HG02571 (cell line): ENCODE measurements at regions not wholly inside any gene's neighbourhood (a gene's known extent, or its start where the extent isn't known, plus 50 kb on each side); places are given as distances from the start of the nearest gene placed in this dataset.
"Not testable (repeated sequence)": the region's sequence is repeated elsewhere in the genome, so short reads cannot be mapped to it uniquely, and the experiment has no call there.

ENCODE experiments used
- ATAC-seq: cut with Tn5 transposase; IDR thresholded peaks from one replicate; pipeline ENCODE4 v1.9.1; 2021; ENCODE audit warnings: mild to moderate bottlenecking, moderate library complexity; ENCODE audit not compliant: unreplicated experiment

- no peak for ATAC-seq
Observed at GRCh38 chr15:77865106-77865610, 212.4 kb downstream of the TBC1D2B start.

DNA sequence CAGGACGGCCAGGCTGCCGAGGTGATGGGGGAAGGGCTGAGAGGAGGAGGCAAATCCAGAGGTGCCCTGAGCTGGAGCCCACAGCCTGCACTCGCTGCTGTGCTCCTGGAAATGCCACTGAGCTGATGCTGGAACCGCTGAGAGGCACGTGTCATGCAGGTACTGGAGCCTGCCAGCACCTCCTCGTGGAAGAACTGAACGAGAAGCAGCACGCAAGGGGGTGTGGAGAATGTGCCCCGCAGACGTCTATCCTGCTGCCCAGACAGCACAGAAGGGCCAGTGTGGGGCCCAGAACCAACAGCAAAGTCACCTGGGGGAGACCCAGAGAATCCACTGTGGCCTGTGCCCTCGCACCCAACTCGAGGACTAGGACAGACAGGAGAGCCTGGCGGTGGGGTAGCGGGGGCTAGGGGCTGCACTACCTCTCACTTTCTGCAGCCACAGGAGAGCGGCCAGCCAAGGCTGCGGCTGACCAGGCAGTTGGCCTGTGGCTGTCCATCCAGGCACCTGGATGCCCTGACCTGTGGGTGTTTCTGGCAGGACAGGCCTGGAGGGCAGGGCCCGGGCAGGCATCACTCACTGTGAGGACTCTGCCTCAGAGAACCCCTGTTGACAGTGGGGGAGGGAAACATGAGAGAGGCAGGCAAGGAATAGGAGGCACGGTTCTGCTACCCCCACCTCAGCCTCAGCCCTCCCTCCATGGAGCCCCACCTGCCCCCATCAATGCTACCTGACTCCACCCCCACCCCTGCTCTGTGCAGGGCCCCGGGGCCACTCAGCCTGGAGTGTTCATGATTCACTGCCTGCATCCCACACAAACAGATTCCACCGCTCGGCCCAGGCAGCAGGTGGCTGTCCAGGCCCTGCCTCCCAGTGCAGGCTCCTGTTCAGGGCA, 213.1 kb downstream of the TBC1D2B start:
- no peak for ATAC-seq

DNA sequence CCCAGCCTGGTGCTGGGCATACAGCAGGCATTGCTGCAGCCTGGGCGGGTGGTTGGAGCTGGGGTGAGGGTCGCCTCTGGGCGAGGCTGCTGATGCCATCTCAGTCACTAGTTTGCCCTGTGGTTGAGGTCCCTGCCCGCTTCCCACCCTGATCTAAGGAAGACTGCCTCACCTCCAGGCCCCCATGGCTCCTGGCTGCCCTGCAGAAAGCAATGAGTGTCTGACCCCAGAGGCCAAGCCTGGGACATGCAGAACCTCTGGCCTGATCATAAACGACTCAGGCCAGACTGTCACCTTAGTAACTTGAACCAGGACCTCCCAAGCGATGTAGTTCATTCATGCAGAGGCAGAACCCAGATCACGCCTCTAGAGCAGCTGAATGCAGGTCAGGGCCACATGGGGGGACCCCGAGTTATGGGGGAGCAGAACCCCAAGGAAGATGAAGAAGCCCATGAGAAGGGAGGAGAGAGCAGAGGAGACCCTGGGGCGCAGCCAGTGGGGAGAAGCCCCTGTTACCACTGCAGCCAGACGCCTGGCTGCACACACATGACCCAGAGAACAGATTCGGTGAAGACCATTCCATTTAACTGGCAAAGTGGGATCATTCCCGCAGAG, 213.9 kb downstream of the TBC1D2B start:
- ATAC-seq: no peak

DNA sequence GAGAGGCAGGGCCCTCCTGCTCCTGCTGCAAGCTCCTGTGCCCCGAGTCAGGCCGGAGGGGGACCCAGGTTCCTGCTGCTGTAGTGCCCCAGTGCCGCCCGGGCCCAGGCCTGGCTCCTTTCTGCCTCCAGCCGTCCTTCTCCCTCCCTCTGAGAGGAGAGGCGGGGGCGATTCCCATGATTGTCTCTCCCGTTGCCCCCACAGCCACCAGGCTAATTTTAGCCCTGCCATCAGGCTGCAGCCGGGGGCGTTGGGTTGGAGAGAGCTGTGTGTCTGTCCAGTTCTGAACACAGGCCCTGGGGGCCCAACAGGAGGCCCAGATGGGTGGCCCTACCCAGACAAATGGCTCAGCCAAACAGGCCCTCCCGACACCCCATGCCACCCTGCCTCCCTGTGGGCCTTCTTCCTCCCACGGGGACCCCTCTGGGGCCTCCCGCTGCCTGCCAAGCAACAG, 214.8 kb downstream of the TBC1D2B start:
- no peak for ATAC-seq

DNA sequence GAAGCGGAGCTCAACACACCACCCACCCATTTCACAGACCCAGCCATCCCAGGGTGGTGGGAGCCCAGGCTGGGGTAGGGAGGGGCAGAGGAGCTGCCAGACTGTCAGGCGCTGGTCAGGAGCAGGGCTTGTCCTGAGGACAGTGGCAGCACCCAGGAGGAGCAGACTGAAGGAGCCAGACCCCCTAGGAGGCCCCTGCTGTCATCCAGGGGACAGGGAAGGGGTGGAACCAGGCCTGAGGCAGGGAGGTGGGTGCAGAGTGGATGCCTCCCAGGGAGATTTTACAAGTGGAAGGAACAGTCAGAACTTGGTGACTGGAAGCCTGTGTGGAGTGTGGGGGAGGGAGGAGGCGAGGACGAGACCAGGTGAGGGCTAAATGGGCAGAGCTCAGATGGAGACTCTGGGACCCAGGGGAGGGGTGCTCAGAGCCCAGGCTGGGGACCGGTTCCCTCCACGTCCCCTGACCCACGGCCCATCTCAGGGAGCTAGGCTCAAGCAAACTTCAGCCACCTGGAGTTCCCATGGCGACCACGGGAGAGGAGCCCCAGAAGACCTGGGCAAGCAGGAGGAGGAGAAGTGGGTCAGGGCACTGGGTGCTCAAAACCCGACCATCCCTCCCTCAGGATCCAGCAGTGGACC, 215.4 kb downstream of the TBC1D2B start:
- not testable (repeated sequence) for ATAC-seq

- ATAC-seq: no peak
Observed at GRCh38 chr15:77860071-77860691, 217.3 kb downstream of the TBC1D2B start.

DNA sequence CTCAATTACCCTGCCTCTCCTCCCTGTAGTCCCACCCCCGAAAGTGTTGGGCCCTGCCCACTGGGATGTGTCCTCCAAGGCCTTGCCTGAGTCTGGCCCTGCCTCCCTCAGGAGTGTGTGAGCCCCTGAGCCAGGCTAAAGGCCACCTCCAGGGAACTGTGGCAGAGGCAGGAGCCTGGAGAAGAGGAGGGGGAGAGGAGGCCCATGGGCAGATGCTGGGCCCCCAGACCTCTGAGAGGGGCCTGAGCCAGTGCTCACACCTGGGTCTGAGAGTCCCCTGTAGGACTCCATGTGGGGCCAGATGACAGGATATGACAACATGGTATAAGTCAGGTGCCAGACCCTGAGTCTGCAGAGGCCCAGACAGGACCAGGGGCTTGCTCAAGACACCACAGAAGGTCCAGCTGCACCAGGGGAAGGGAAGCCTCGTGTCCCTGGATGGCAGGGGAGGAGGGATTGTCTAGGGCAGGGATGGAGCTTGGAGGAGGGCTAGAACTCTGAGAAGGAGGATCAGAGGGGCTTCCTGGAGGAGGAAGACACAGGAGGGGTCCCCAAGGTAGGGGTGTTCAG, 217.9 kb downstream of the TBC1D2B start:
- ATAC-seq: no peak

DNA sequence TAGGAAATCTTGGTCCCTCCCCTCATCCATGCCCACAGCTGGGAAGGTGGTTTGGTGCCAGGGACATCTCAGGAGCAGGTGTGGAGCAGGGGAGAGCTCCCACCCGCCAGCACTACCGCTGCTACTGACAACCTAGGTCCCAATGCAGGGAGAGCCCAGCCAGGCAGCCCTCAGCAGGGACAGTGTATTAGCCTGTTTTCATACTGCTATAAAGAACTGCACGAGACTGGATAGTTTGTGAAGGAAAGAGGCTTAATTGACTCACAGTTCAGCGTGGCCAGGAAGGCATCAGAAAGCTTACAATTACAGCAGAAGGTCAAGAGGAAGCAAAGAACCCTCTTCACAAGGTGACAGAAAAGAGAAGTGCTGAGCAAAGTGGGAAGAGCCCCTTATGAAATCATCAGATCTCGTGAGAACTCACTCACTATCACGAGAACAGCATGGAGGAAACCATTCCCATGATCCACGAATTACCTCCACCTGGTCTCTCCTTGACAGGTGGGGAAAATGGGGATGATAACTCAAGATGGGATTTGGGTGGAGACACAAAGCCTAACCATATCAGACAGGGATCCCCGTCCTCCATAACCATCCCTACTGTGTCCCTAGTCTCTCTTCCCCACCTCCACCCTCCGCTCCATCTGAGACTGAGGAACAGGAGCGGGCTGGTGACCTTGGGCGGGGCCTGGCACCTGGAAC, 218.6 kb downstream of the TBC1D2B start:
- ATAC-seq: no peak

DNA sequence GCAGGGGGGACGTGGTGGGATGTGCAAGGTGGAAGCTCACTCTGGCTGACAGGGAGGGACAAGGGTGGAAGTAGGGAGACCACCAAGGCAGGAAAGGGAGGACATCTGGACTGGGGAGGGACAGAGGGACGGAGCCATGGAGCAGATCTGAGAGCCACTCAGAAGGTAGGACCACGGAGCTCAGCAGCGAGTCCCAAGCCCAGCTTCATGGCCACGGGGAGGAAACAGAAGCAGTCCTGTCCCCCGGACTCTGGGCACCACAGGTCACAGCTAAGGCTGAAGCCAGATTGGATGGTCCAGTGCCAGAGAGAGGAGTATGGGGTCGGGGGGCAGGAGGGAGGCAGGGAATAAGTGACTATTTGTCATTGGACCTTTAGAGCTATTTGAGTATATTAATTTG, 220.1 kb downstream of the TBC1D2B start:
- ATAC-seq: no peak

DNA sequence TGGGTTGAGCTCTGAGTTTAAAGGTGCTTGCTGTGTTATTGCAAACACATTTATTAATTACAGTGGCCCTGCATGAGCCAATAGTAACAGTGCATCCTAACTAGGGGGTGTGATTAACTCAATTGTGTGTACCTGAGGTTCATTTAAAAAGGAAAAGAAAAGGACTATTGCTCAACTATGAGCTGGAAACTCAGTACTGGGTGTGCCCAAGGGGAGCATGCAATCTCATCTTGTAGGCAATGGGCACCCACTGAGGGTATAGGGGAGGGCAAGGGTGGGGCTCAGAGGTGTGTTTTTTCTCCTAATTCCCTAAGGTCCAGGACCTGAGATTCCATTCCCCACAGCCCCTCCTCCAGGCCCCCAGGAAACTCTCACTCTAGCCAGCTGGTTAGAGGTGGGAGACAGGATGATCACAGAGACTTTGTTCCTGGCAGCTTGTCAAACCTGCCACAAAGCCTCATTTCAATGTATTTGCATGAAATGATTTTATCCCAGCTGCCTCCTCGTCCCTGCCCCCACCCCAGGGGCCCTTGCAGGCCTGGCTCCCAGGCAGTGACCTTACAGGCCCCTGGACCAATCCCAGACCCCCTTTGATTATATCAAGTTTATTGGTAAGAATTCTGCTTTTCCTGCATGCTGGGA, 220.7 kb downstream of the TBC1D2B start:
- no peak for ATAC-seq

GRCh38 chr15:77855871-77856270, 221.6 kb downstream of the TBC1D2B start:
- ATAC-seq: no peak

GRCh38 chr15:77854980-77855379, 222.3 kb upstream of the LINGO1 start:
- no peak for ATAC-seq

DNA sequence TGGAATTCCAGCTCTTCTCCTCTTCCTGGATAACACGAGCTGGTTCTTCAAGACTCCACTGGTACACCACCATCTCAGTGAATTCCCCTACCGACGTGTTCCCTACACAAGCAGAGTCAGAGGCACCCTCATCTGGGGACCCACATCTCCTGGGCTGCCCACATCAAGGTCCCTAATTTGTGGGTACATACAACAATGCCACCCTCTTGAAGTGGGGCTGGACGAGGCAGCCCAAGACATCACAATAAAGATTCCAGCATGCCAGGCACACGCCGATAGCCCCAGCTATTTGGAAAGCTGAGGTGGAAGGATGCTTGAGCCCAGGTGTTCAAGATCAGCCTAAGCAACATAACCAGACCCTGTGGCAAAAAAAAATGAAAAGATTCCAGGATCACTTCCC, 221.2 kb upstream of the LINGO1 start:
- no peak for ATAC-seq

GRCh38 chr15:77853008-77853328, 220.3 kb upstream of the LINGO1 start:
- no peak for ATAC-seq

GRCh38 chr15:77852241-77853007, 219.7 kb upstream of the LINGO1 start:
- no peak for ATAC-seq

GRCh38 chr15:77851691-77852090, 219.0 kb upstream of the LINGO1 start:
- no peak for ATAC-seq

GRCh38 chr15:77851086-77851485, 218.4 kb upstream of the LINGO1 start:
- ATAC-seq: no peak

GRCh38 chr15:77846986-77847385, 214.3 kb upstream of the LINGO1 start:
- ATAC-seq: no peak

DNA sequence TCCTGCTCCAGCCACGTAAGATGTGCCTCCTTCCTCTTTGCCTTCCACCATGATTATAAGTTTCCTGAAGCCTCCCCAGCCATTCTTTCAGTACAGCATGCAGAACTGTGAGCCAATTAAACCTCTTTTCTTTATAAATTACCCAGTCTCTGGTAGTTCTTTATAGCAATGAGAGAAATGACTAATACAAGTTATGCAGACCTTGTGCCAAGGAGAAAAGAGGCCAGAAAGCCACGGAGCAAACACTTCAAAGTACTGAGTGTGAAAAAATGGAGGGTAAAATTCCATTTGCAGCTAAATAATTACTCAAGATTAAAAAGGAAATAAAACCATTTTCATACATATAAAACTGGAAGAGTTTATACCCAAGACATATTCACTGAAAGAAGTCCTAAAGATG, 213.6 kb upstream of the LINGO1 start:
- ATAC-seq: no peak
